ENCODE measurements at regions not wholly inside any gene's neighbourhood (a gene's known extent, or its start where the extent isn't known, plus 50 kb on each side); places are given as distances from the start of the nearest gene placed in this dataset.

GRCh38 chr2:225998653-225999052 is 599.1 kb downstream of the NYAP2 start:
- no peaks in the 10 kb centered on the region for H3K9me3 Mint-ChIP-seq
- H3K36me3 Mint-ChIP-seq (ENCODE audit: low read depth), result no peaks in the 10 kb centered on the region
- H3K27ac Mint-ChIP-seq, result no peak overlapping the region
- no peaks in the 10 kb centered on the region for H3K4me1 Mint-ChIP-seq (ENCODE audit: low read depth)
- no peak for DNase-seq (ENCODE audit: low spot score)
- intact Hi-C loops (cut with micrococcal nuclease), result no loop called here
- no peaks in the 10 kb centered on the region for H3K27me3 Mint-ChIP-seq (ENCODE audit: low read depth)
- H3K4me3 Mint-ChIP-seq (ENCODE audit: low read depth), result no peak overlapping the region

DNA sequence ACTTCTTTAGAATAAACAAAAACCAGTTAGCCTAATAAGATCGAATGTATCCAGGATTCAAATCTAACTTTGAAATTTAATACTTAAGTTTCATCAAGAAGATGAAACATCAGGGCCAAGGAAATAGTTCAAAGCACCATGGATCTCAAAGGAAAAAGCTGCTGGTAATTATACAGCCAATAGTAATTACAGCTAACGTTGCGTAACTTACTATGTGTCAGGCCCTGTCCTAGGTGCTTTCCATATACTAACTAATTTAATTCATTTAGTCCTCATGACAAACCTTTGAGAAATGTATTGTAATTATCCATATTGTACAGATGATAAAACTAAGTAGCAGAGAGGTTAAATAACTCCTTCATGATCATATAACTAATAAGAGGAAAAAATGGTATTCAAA is 598.6 kb downstream of the NYAP2 start:
- no peak overlapping the region for H3K27ac Mint-ChIP-seq
- no peaks in the 10 kb centered on the region for H3K36me3 Mint-ChIP-seq (ENCODE audit: low read depth)
- no peak overlapping the region for H3K4me3 Mint-ChIP-seq (ENCODE audit: low read depth)
- no peaks in the 10 kb centered on the region for H3K9me3 Mint-ChIP-seq
- intact Hi-C loops (cut with micrococcal nuclease), result no loop called here
- H3K4me1 Mint-ChIP-seq (ENCODE audit: low read depth), result no peaks in the 10 kb centered on the region
- no peak for DNase-seq (ENCODE audit: low spot score)
- H3K27me3 Mint-ChIP-seq (ENCODE audit: low read depth), result no peaks in the 10 kb centered on the region

DNA sequence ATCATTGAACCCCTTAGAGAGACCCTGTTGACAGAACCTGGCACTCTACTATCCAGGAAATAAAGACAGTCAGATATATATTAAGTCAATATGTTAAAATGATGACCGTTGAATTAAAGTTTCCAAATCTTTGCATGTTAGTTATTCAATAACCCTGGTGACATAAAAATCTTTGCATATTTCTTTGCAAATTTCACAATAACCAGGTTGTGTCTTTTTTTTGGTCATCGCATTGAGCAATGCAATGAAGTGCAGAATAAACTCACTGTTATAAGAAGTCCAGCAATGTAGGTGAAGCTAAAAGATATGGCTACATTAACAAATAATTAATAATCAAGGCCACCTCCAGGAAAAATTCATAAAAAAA is 596.9 kb downstream of the NYAP2 start:
- Mint-ChIP-seq H3K27me3 (ENCODE audit: low read depth) (no peaks in the 10 kb centered on the region), H3K4me3 (ENCODE audit: low read depth) (no peak overlapping the region), H3K4me1 (ENCODE audit: low read depth) (no peaks in the 10 kb centered on the region), H3K27ac (no peak overlapping the region), H3K9me3 (no peaks in the 10 kb centered on the region), H3K36me3 (ENCODE audit: low read depth) (no peaks in the 10 kb centered on the region)
- no peak for DNase-seq (ENCODE audit: low spot score)
- intact Hi-C loops (cut with micrococcal nuclease), result no loop called here

- DNase-seq (ENCODE audit: low spot score), result no peak
- Mint-ChIP-seq H3K9me3 (no peaks in the 10 kb centered on the region), H3K27ac (no peak overlapping the region), H3K36me3 (ENCODE audit: low read depth) (no peaks in the 10 kb centered on the region), H3K4me1 (ENCODE audit: low read depth) (no peaks in the 10 kb centered on the region), H3K27me3 (ENCODE audit: low read depth) (no peaks in the 10 kb centered on the region), H3K4me3 (ENCODE audit: low read depth) (no peak overlapping the region)
- intact Hi-C loops (cut with micrococcal nuclease), result no loop called here
Observed at GRCh38 chr2:225995796-225996461, 596.4 kb downstream of the NYAP2 start.

GRCh38 chr2:225994748-225995405 is 595.4 kb downstream of the NYAP2 start:
- DNase-seq (ENCODE audit: low spot score), result no peak
- Mint-ChIP-seq H3K9me3 (no peaks in the 10 kb centered on the region), H3K4me1 (ENCODE audit: low read depth) (no peaks in the 10 kb centered on the region), H3K27me3 (ENCODE audit: low read depth) (no peaks in the 10 kb centered on the region), H3K4me3 (ENCODE audit: low read depth) (no peak overlapping the region), H3K27ac (no peak overlapping the region), H3K36me3 (ENCODE audit: low read depth) (no peaks in the 10 kb centered on the region)
- intact Hi-C loops (cut with micrococcal nuclease), result no loop called here

GRCh38 chr2:225993430-225993829 is 593.9 kb downstream of the NYAP2 start:
- Mint-ChIP-seq H3K27ac (no peak overlapping the region), H3K36me3 (ENCODE audit: low read depth) (no peaks in the 10 kb centered on the region), H3K9me3 (no peaks in the 10 kb centered on the region), H3K4me3 (ENCODE audit: low read depth) (no peak overlapping the region), H3K27me3 (ENCODE audit: low read depth) (no peaks in the 10 kb centered on the region), H3K4me1 (ENCODE audit: low read depth) (no peaks in the 10 kb centered on the region)
- DNase-seq (ENCODE audit: low spot score), result no peak
- intact Hi-C loops (cut with micrococcal nuclease), result no loop called here

GRCh38 chr2:225989809-225990208 is 590.3 kb downstream of the NYAP2 start:
- Mint-ChIP-seq H3K9me3 (no peaks in the 10 kb centered on the region), H3K36me3 (ENCODE audit: low read depth) (no peaks in the 10 kb centered on the region), H3K4me3 (ENCODE audit: low read depth) (no peak overlapping the region), H3K27me3 (ENCODE audit: low read depth) (no peaks in the 10 kb centered on the region), H3K4me1 (ENCODE audit: low read depth) (no peaks in the 10 kb centered on the region), H3K27ac (no peak overlapping the region)
- intact Hi-C loops (cut with micrococcal nuclease), result no loop called here
- no peak for DNase-seq (ENCODE audit: low spot score)

DNA sequence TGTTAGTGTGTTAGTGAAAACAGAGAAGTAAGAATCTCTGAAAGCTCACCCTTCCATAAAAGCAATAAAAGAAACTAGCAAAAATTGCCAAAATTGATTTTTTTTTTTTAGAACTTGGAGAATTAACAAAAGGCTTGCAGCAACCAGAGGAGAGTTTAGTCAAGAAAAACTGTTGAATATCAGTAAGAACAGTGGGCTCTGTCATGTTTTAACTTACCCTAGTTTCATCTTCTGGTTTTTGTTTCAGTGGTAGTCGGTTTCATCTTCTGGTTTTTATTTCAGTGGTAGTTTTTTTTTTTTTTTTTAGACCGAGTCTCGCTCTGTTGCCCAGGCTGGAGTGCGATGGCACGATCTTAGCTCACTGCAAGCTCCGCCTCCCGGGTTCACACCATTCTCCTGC is 580.9 kb downstream of the NYAP2 start:
- Mint-ChIP-seq H3K27ac (no peak overlapping the region), H3K36me3 (ENCODE audit: low read depth) (no peaks in the 10 kb centered on the region), H3K27me3 (ENCODE audit: low read depth) (no peaks in the 10 kb centered on the region), H3K4me3 (ENCODE audit: low read depth) (no peak overlapping the region), H3K4me1 (ENCODE audit: low read depth) (no peaks in the 10 kb centered on the region), H3K9me3 (no peaks in the 10 kb centered on the region)
- intact Hi-C loops (cut with micrococcal nuclease), result no loop called here
- DNase-seq (ENCODE audit: low spot score), result no peak

GRCh38 chr2:225971433-225971832 is 571.9 kb downstream of the NYAP2 start:
- Mint-ChIP-seq H3K27me3 (ENCODE audit: low read depth) (no peaks in the 10 kb centered on the region), H3K27ac (no peak overlapping the region), H3K4me3 (ENCODE audit: low read depth) (no peak overlapping the region), H3K36me3 (ENCODE audit: low read depth) (no peaks in the 10 kb centered on the region), H3K4me1 (ENCODE audit: low read depth) (no peaks in the 10 kb centered on the region), H3K9me3 (peaks cover 16% of the 10 kb centered on the region)
- DNase-seq (ENCODE audit: low spot score), result no peak
- intact Hi-C loops (cut with micrococcal nuclease), result no loop called here

- Mint-ChIP-seq H3K36me3 (ENCODE audit: low read depth) (no peaks in the 10 kb centered on the region), H3K27ac (no peak overlapping the region), H3K4me1 (ENCODE audit: low read depth) (no peaks in the 10 kb centered on the region), H3K4me3 (ENCODE audit: low read depth) (no peak overlapping the region), H3K27me3 (ENCODE audit: low read depth) (no peaks in the 10 kb centered on the region), H3K9me3 (peaks cover 21% of the 10 kb centered on the region)
- intact Hi-C loops (cut with micrococcal nuclease), result no loop called here
- DNase-seq (ENCODE audit: low spot score), result no peak
Observed at GRCh38 chr2:225948903-225949302, 549.4 kb downstream of the NYAP2 start.

DNA sequence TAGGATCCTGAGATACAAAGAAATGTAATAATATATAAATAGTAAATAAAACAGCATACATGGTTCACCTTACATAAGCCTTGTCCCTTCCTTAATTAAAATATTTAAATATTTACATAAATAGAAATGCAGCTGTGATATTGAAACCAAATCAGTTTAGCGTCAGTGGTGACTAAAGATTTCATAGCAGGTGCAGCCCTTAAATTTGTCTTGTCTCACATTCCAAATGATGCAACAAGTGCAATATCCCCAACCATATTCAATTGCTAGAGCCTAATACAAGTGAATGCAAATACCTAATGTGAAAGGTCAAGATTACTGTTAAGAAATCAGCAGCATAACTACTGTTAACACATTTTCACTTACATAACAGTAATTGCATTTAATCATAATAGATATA is 539.5 kb downstream of the NYAP2 start:
- Mint-ChIP-seq H3K4me3 (ENCODE audit: low read depth) (no peak overlapping the region), H3K4me1 (ENCODE audit: low read depth) (no peaks in the 10 kb centered on the region), H3K27me3 (ENCODE audit: low read depth) (no peaks in the 10 kb centered on the region), H3K9me3 (no peaks in the 10 kb centered on the region), H3K36me3 (ENCODE audit: low read depth) (no peaks in the 10 kb centered on the region), H3K27ac (no peak overlapping the region)
- intact Hi-C loops (cut with micrococcal nuclease), result no loop called here
- no peak for DNase-seq (ENCODE audit: low spot score)

DNA sequence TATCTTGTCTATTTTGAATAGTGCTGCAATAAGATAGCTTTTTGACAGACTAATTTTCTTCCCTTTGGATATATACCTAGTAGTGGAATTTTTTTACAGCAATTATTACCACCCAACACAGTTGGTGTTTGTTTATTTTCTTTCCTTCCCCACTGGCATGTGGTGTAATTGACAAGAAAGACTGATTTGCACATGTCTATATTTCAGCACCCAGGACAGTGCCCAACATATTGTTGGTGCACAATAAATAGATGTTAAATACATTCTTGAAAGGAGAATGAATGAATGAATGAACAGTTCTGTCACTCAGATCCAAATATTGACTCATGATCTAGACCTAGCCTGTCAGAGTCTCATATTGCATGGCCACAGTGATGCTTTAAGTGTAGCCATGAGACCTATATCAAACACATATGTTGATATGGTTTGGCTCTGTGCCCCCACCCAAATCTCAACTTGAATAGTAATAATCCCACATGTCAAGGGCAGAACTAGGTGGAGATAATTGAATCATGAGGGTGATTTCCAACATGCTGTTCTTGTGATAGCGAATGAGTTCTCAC is 538.2 kb downstream of the NYAP2 start:
- no peaks in the 10 kb centered on the region for H3K4me1 Mint-ChIP-seq (ENCODE audit: low read depth)
- H3K27me3 Mint-ChIP-seq (ENCODE audit: low read depth), result no peaks in the 10 kb centered on the region
- H3K4me3 Mint-ChIP-seq (ENCODE audit: low read depth), result no peak overlapping the region
- intact Hi-C loops (cut with micrococcal nuclease), result no loop called here
- H3K27ac Mint-ChIP-seq, result no peak overlapping the region
- no peaks in the 10 kb centered on the region for H3K36me3 Mint-ChIP-seq (ENCODE audit: low read depth)
- no peak for DNase-seq (ENCODE audit: low spot score)
- no peaks in the 10 kb centered on the region for H3K9me3 Mint-ChIP-seq

DNA sequence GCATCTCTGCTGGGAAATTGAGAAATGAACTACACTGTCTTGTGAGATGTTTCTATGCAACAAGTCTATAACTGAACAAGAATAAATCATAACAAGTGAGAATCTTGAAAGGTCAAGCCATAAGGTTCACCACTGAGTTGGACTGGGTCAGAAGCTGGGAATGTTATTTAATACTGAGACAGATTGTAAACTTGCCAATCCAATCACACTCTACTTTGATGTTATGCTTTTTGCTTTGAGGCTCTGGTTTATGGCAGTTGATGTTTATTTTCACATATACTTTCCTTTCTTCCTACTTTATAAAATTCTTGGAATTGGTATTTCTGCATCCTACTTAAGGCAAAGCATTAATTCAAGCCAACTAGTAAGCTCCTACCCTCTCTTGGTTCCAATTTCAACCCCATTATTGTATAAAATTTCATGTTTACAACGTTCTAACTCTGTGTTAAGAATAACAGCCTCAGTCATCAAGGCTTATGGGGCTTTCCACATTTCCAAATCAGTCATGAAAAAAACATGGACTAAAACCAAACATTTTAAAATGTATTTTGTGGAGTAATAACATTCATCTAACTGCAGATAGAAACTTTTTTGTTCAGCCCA is 533.4 kb downstream of the NYAP2 start:
- no peak overlapping the region for H3K27ac Mint-ChIP-seq
- no peaks in the 10 kb centered on the region for H3K36me3 Mint-ChIP-seq (ENCODE audit: low read depth)
- no peaks in the 10 kb centered on the region for H3K9me3 Mint-ChIP-seq
- H3K4me3 Mint-ChIP-seq (ENCODE audit: low read depth), result no peak overlapping the region
- intact Hi-C loops (cut with micrococcal nuclease), result no loop called here
- no peak for DNase-seq (ENCODE audit: low spot score)
- H3K27me3 Mint-ChIP-seq (ENCODE audit: low read depth), result no peaks in the 10 kb centered on the region
- no peaks in the 10 kb centered on the region for H3K4me1 Mint-ChIP-seq (ENCODE audit: low read depth)
